ENCODE measurements at regions not wholly inside any gene's neighbourhood (a gene's known extent, or its start where the extent isn't known, plus 50 kb on each side); places are given as distances from the start of the nearest gene placed in this dataset.

- ATAC-seq, result no peak
- CTCF ChIA-PET (ENCODE audit: low intra/inter-chr PET ratio), result no interaction called here
Measured at GRCh38 chr20:40943591-40943990, 85.0 kb upstream of the TOP1 start.

More at GRCh38 chr20:40943591-40943990, 85.0 kb upstream of the TOP1 start:
- POLR2A ChIA-PET, result interaction anchor here (0.7 kb wide), 1 partner anchor 30 kb away, joined by 3 read pairs; no protein-coding TSS in a partner anchor
- intact Hi-C loops (cut with micrococcal nuclease), result no loop called here
- no peak overlapping the region for H3K27ac ChIP-seq (ENCODE audit: extremely low read depth, low read depth, low read length)
- peaks cover 3 to 8% of the 10 kb centered on the region in 2 experiments; a peak in 2 of 5 replicates for H3K4me1 ChIP-seq (replicated peaks in 1 of 2; ENCODE audit: control insufficient read depth in 2 of 2, insufficient read depth in 2 of 2, low read length in 2 of 2)
- DNase-seq (ENCODE audit: extremely low read depth in 1 of 4, low spot score in 3 of 4) (no peak), FAIRE-seq (no peak)
- H3K4me2 ChIP-seq (ENCODE audit: insufficient read depth, low read length), result no peak overlapping the region
- no TSS peak for BruUV-seq (replicated peaks)
- no peak overlapping the region for H3K4me3 ChIP-seq
- H4K20me1 ChIP-seq (replicated peaks; ENCODE audit: control insufficient read depth, insufficient read depth, low read length), result no peaks in the 10 kb centered on the region
- H2AFZ ChIP-seq (ENCODE audit: low read depth, low read length), result no peak overlapping the region
- in situ Hi-C loops (cut with MboI), result loop anchor here (25.0 kb wide), 1 partner anchor 1681 kb away; no protein-coding TSS in a partner anchor
- 0% methylated on average over 2 of the region's 2 CpGs for WGBS (ENCODE audit: insufficient coverage, low coverage, missing lambda C conversion rate)
- TF ChIP-seq SIN3A (IDR thresholded peaks at IDR 0.05; ENCODE audit: borderline replicate concordance in 2 of 2, control insufficient read depth in 1 of 2, low read depth in 2 of 2, low read length in 2 of 2), result no peak
- TF ChIP-seq PPARD (CRISPR knock-in tag; IDR thresholded peaks at IDR 0.05), result no peak
- no peak for TF ChIP-seq POLR2G (IDR thresholded peaks at IDR 0.05; ENCODE audit: low read depth, low read length)
- no peak for TF ChIP-seq ZNF589 (CRISPR knock-in tag; IDR thresholded peaks at IDR 0.05; ENCODE audit: low read depth)
- no peak for TF ChIP-seq SAFB (IDR thresholded peaks at IDR 0.05; ENCODE audit: borderline replicate concordance, low read depth, low read length)
- TF ChIP-seq CUX1 (CRISPR knock-in tag; IDR thresholded peaks at IDR 0.05), result no peak
- TF ChIP-seq SMARCE1 (IDR thresholded peaks at IDR 0.05), result no peak
- TF ChIP-seq MCM7 (IDR thresholded peaks at IDR 0.05), result no peak
- TF ChIP-seq TRIM28 (IDR thresholded peaks at IDR 0.05), result no peak
- no peak for TF ChIP-seq GABPA (tag; conservative IDR thresholded peaks at IDR 0.05; ENCODE audit: low read depth)
- no peak for TF ChIP-seq XRCC4 (IDR thresholded peaks at IDR 0.05; ENCODE audit: extremely low read depth, insufficient read depth, insufficient read length)
- TF ChIP-seq ZNF280B (CRISPR knock-in tag; IDR thresholded peaks at IDR 0.05), result no peak
- no peak for TF ChIP-seq LCOR (CRISPR knock-in tag; IDR thresholded peaks at IDR 0.05)
- no peak for TF ChIP-seq PCBP2 (IDR thresholded peaks at IDR 0.05; ENCODE audit: low read depth, low read length, poor library complexity, severe bottlenecking)
- TF ChIP-seq MECOM (CRISPR knock-in tag; IDR thresholded peaks at IDR 0.05), result no peak
- no peak overlapping the region for H3K9ac ChIP-seq (ENCODE audit: insufficient read depth in 1 of 2, low read depth in 2 of 2, low read length in 2 of 2)
- peaks cover 15 to 33% of the 10 kb centered on the region in 2 experiments for H3K27me3 ChIP-seq (ENCODE audit: control insufficient read depth in 2 of 2, insufficient read depth in 2 of 2, low read length in 2 of 2)
- H3K9me3 ChIP-seq (replicated peaks; ENCODE audit: control insufficient read depth, insufficient read depth, low read depth, low read length), result no peaks in the 10 kb centered on the region
- no peaks in the 10 kb centered on the region for H3K36me3 ChIP-seq (ENCODE audit: control insufficient read depth, insufficient read depth, low read length)
- H3K9me1 ChIP-seq (ENCODE audit: control insufficient read depth, insufficient read depth, low read length), result no peaks in the 10 kb centered on the region
- H3K79me2 ChIP-seq (ENCODE audit: control insufficient read depth, insufficient read depth, low read length), result no peaks in the 10 kb centered on the region

Measured in K562 (cell line).